Endothelial cell of umbilical vein (primary cell): ENCODE measurements at regions not wholly inside any gene's neighbourhood (a gene's known extent, or its start where the extent isn't known, plus 50 kb on each side); places are given as distances from the start of the nearest gene placed in this dataset.

Experiments used
- BruUV-seq: library from RNA; stranded (reverse); fragments of 400-500 nt; replicated peaks from 2 replicates; lab custom pipeline; 2021; lab: Mats Ljungman, UMichigan
- CTCF ChIA-PET: fragments of 300-600, 350-600 bp; sonication (Branson Sonifier 250); formaldehyde crosslinking; loops from one replicate; lab custom pipeline; 2021; ENCODE audit warnings: antibody characterized with exemption, inconsistent platforms; lab: Charles Lee
- POLR2A ChIA-PET: fragments of 300-600, 350-600 bp; sonication (Branson Sonifier 250); formaldehyde crosslinking; loops from one replicate; lab custom pipeline; 2021; ENCODE audit warnings: antibody characterized with exemption, inconsistent platforms; lab: Charles Lee
- DNase-seq: peaks from one replicate; pipeline ENCODE4 v3.0.0-alpha.2; 2011; ENCODE audit warnings: low read depth, low spot score
- FAIRE-seq: peaks from 2 replicates; lab custom pipeline; 2011; peaks lifted over from hg19 to GRCh38; lab: Jason Lieb, UNC
- H2AFZ ChIP-seq: 2 replicates; pipeline ENCODE4 v1.6.0; 2012; ENCODE audit warnings: low read depth, low read length, control low read depth, inconsistent platforms
- H3K27ac ChIP-seq: 2 replicates; pipeline ENCODE4 v1.5.1; 2011; ENCODE audit warnings: low read depth, mild to moderate bottlenecking, control low read depth, low read length, moderate library complexity; ENCODE audit not compliant: insufficient read depth
- H3K27me3 ChIP-seq, 2 experiments: 2 replicates each; pipeline versions ENCODE4 v1.6.0 to v1.6.1; 2011; ENCODE audit warnings: low read length in 2 of 2, mixed read lengths in 1 of 2; ENCODE audit not compliant: control insufficient read depth in 2 of 2, insufficient read depth in 2 of 2
- H3K36me3 ChIP-seq, 2 experiments: 2 replicates in 1 of 2; 3 replicates in 1 of 2; pipeline ENCODE4 v1.5.1; 2011; ENCODE audit warnings: low read length in 2 of 2, mild to moderate bottlenecking in 1 of 2, moderate library complexity in 1 of 2; ENCODE audit not compliant: control insufficient read depth in 2 of 2, insufficient read depth in 2 of 2; ENCODE audit errors: extremely low read depth in 1 of 2
- H3K4me1 ChIP-seq: 3 replicates; pipeline ENCODE4 v1.5.1; 2011; ENCODE audit warnings: mild to moderate bottlenecking, low read length; ENCODE audit not compliant: control insufficient read depth, insufficient read depth; ENCODE audit errors: extremely low read depth
- H3K4me2 ChIP-seq: 2 replicates; pipeline ENCODE4 v1.6.1; 2011; ENCODE audit warnings: low read length, control low read depth, mixed read lengths; ENCODE audit not compliant: insufficient read depth
- H3K4me3 ChIP-seq, 3 experiments: fragments of 200-600 bp in 1 of 3; sonication (generic), shearing (Covaris generic) in 1 of 3; replicated peaks in 1 of 3; 2 replicates each; pipeline ENCODE4 v1.5.1; 2011 to 2016; ENCODE audit warnings: control low read depth in 3 of 3, low read length in 3 of 3, mild to moderate bottlenecking in 2 of 3, inconsistent platforms in 1 of 3, low read depth in 1 of 3, moderate library complexity in 1 of 3; ENCODE audit not compliant: insufficient read depth in 1 of 3
- H3K79me2 ChIP-seq: 2 replicates; pipeline ENCODE4 v1.6.0; 2012; ENCODE audit warnings: low read length, inconsistent platforms; ENCODE audit not compliant: control insufficient read depth, insufficient read depth
- H3K9ac ChIP-seq: replicated peaks from 2 replicates; pipeline ENCODE3; 2011; ENCODE audit warnings: low read length, control low read depth; ENCODE audit not compliant: insufficient read depth; ENCODE audit errors: extremely low read depth
- H3K9me1 ChIP-seq: replicated peaks from 3 replicates; pipeline ENCODE4 v1.6.0; 2011; ENCODE audit warnings: mild to moderate bottlenecking, low read length; ENCODE audit not compliant: control insufficient read depth, insufficient read depth; ENCODE audit errors: extremely low read depth
- H3K9me3 ChIP-seq: replicated peaks from 2 replicates; pipeline ENCODE4 v1.5.1; 2012; ENCODE audit warnings: low read length, inconsistent platforms; ENCODE audit not compliant: control insufficient read depth, insufficient read depth
- H4K20me1 ChIP-seq: replicated peaks from 2 replicates; pipeline ENCODE3; 2011; ENCODE audit warnings: mild to moderate bottlenecking, low read length; ENCODE audit not compliant: control insufficient read depth, insufficient read depth; ENCODE audit errors: extremely low read depth
- EZH2 ChIP-seq: IDR thresholded peaks from 2 replicates; pipeline ENCODE4 v1.6.1; 2012; ENCODE audit warnings: borderline replicate concordance, low read depth, mild to moderate bottlenecking, moderate library complexity, low read length, inconsistent platforms; ENCODE audit not compliant: severe bottlenecking
- FOS ChIP-seq: IDR thresholded peaks from 2 replicates; pipeline ENCODE4 v1.6.1; 2011; ENCODE audit warnings: mild to moderate bottlenecking, low read length, moderate library complexity, borderline replicate concordance; ENCODE audit not compliant: insufficient read depth
- GATA2 ChIP-seq: IDR thresholded peaks from 2 replicates; pipeline ENCODE4 v1.7.0; 2011; ENCODE audit warnings: low read depth, mild to moderate bottlenecking, moderate library complexity, mixed read lengths, low read length; ENCODE audit not compliant: insufficient read length, insufficient read depth
- JUN ChIP-seq: IDR thresholded peaks from 2 replicates; pipeline ENCODE4 v1.6.1; 2011; ENCODE audit warnings: borderline replicate concordance, low read depth; ENCODE audit not compliant: insufficient read length, insufficient read depth
- MYC ChIP-seq: IDR thresholded peaks from one replicate; pipeline ENCODE4 v1.6.1; 2011; ENCODE audit warnings: mild to moderate bottlenecking, low read depth, low read length
- POLR2A ChIP-seq: IDR thresholded peaks from 2 replicates; pipeline ENCODE4 v1.6.1; 2012; ENCODE audit warnings: low read depth, mild to moderate bottlenecking, control low read depth, low read length
- POLR2AphosphoS5 ChIP-seq: IDR thresholded peaks from 2 replicates; pipeline ENCODE4 v1.6.1; 2012; ENCODE audit warnings: low read depth, mild to moderate bottlenecking, control low read depth, low read length, moderate library complexity; ENCODE audit not compliant: insufficient read depth
- dilution Hi-C: fragments of 300-500 bp; cut with MboI; formaldehyde crosslinking; loops from one replicate; pipeline ENCODE4 v1.15.0; 2019; ENCODE audit warnings: low sequenced_read_pairs; ENCODE audit not compliant: extremely low pct_ligation_motif_present
- intact Hi-C: fragments of 100-400 bp; cut with micrococcal nuclease; formaldehyde crosslinking; loops from one replicate; pipeline ENCODE4 v1.10.0; 2022
- TF ChIP-seq, protein P1 (sequence below): IDR thresholded peaks from 2 replicates; pipeline ENCODE4 v1.6.1; 2011; ENCODE audit not compliant: insufficient read depth, insufficient read length
- TF ChIP-seq, protein P2 (sequence below), 2 donors: IDR thresholded peaks; 1 replicate in 1 of 2; 2 replicates in 1 of 2; pipeline ENCODE4 v1.5.1; 2011; ENCODE audit warnings: low read length in 2 of 2, mild to moderate bottlenecking in 2 of 2, moderate library complexity in 2 of 2, control low read depth in 1 of 2, inconsistent platforms in 1 of 2, low read depth in 1 of 2; ENCODE audit not compliant: insufficient read depth in 1 of 2; ENCODE audit errors: extremely low read depth in 1 of 2

DNA sequence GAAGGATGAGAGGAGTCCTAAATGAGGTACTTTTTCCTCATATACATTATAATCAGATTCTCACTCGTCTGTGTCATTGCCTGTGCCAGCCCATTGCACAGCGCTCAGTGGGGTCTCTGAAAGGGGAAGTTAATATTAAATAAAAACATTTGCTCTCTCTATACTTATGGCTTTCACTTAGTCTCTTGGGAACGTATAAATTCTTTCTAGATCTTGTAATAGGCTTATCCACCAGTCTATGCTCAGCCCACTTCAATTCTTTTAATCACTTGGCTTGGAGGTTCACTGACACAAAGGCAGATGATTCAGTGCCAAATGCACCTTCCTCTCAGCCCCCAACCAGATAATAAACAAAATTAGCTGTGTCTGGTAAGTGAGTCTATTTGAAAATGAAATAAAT, 164.3 kb upstream of the OGFRL1 start:
- Histone ChIP-seq H3K9me3 (no peaks in the 10 kb centered on the region), H3K9me1 (no peaks in the 10 kb centered on the region), H3K4me3 (no peak overlapping the region), H3K27me3 (no peaks in the 10 kb centered on the region), H3K27ac (no peak overlapping the region), H3K4me2 (no peak overlapping the region), H2AFZ (no peak overlapping the region), H3K36me3 (no peaks in the 10 kb centered on the region), H3K79me2 (no peaks in the 10 kb centered on the region), H3K9ac (no peak overlapping the region), H3K4me1 (no peaks in the 10 kb centered on the region), H4K20me1 (no peaks in the 10 kb centered on the region)
- BruUV-seq, result no TSS peak
- FAIRE-seq (no peak), DNase-seq (no peak)
- ChIA-PET POLR2A (no interaction called here), CTCF (no interaction called here)
- intact Hi-C loops, result no loop called here
- dilution Hi-C loops, result no loop called here
- TF ChIP-seq EZH2 (no peak), FOS (no peak), GATA2 (no peak), MYC (no peak), POLR2A (no peak), POLR2AphosphoS5 (no peak), JUN (no peak)
- TF ChIP-seq, protein P1, sequence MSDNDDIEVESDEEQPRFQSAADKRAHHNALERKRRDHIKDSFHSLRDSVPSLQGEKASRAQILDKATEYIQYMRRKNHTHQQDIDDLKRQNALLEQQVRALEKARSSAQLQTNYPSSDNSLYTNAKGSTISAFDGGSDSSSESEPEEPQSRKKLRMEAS, result no peak

DNA sequence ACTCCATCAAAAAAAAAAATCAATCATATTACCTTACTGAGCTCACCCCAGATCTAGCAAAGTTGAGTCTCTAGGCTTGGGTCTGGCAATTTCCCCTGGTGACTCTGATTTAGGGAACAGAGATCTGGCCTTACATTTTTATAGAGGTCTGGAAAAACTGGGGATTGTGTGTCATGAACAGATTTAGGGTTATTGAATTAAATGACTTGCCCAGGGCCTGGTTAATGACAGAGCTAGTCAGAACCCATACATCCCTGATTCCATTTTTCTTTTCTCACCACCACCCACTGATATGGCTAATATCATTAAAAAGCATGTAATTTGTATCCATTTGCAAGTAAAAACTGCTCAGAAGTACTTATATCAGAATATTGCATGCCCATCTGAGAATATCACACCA, 163.4 kb upstream of the OGFRL1 start:
- Histone ChIP-seq H3K9me3 (no peaks in the 10 kb centered on the region), H3K27ac (no peak overlapping the region), H3K36me3 (no peaks in the 10 kb centered on the region), H3K4me3 (no peak overlapping the region), H3K9me1 (no peaks in the 10 kb centered on the region), H2AFZ (no peak overlapping the region), H3K79me2 (no peaks in the 10 kb centered on the region), H3K9ac (no peak overlapping the region), H3K4me2 (no peak overlapping the region), H3K27me3 (no peaks in the 10 kb centered on the region), H3K4me1 (no peaks in the 10 kb centered on the region), H4K20me1 (no peaks in the 10 kb centered on the region)
- intact Hi-C loops, result no loop called here
- FAIRE-seq (no peak), DNase-seq (no peak)
- no TSS peak for BruUV-seq
- dilution Hi-C loops, result no loop called here
- ChIA-PET CTCF (no interaction called here), POLR2A (no interaction called here)
- no peak for TF ChIP-seq FOS
- no peak for TF ChIP-seq JUN
- TF ChIP-seq, protein P2, sequence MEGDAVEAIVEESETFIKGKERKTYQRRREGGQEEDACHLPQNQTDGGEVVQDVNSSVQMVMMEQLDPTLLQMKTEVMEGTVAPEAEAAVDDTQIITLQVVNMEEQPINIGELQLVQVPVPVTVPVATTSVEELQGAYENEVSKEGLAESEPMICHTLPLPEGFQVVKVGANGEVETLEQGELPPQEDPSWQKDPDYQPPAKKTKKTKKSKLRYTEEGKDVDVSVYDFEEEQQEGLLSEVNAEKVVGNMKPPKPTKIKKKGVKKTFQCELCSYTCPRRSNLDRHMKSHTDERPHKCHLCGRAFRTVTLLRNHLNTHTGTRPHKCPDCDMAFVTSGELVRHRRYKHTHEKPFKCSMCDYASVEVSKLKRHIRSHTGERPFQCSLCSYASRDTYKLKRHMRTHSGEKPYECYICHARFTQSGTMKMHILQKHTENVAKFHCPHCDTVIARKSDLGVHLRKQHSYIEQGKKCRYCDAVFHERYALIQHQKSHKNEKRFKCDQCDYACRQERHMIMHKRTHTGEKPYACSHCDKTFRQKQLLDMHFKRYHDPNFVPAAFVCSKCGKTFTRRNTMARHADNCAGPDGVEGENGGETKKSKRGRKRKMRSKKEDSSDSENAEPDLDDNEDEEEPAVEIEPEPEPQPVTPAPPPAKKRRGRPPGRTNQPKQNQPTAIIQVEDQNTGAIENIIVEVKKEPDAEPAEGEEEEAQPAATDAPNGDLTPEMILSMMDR (IDR thresholded peaks at IDR 0.05; ENCODE audit: extremely low read depth in 1 of 2, insufficient read depth in 1 of 2, low read depth in 1 of 2, low read length in 2 of 2), result no peak
- no peak for TF ChIP-seq POLR2AphosphoS5
- TF ChIP-seq POLR2A, result no peak
- TF ChIP-seq, protein P1, result no peak
- no peak for TF ChIP-seq MYC
- TF ChIP-seq EZH2, result no peak
- TF ChIP-seq GATA2, result no peak
